ENCODE measurements at regions not wholly inside any gene's neighbourhood (a gene's known extent, or its start where the extent isn't known, plus 50 kb on each side); places are given as distances from the start of the nearest gene placed in this dataset.
"Not testable (repeated sequence)": the region's sequence is repeated elsewhere in the genome, so short reads cannot be mapped to it uniquely, and the experiment has no call there.

GRCh38 chr3:22691407-22691806 is 511.7 kb upstream of the UBE2E2 start:
- ATAC-seq (no peak), DNase-seq (ENCODE audit: low spot score in 2 of 2) (no peak)
- H3K4me1 Mint-ChIP-seq, result no peaks in the 10 kb centered on the region
- no peak overlapping the region for H3K27ac Mint-ChIP-seq
- H3K9me3 Mint-ChIP-seq, result peaks cover 8% of the 10 kb centered on the region
- no peak overlapping the region for H3K4me3 Mint-ChIP-seq
- no peaks in the 10 kb centered on the region for H3K36me3 Mint-ChIP-seq

- Mint-ChIP-seq H3K36me3 (no peaks in the 10 kb centered on the region), H3K4me3 (no peak overlapping the region), H3K27ac (no peak overlapping the region), H3K4me1 (no peaks in the 10 kb centered on the region), H3K9me3 (peaks cover 3% of the 10 kb centered on the region)
- ATAC-seq (no peak), DNase-seq (ENCODE audit: low spot score in 2 of 2) (no peak)
Observed at GRCh38 chr3:22691856-22692628, 511.1 kb upstream of the UBE2E2 start.

- Mint-ChIP-seq H3K9me3 (peaks cover 17% of the 10 kb centered on the region), H3K36me3 (no peaks in the 10 kb centered on the region), H3K27ac (no peak overlapping the region), H3K4me1 (no peaks in the 10 kb centered on the region), H3K4me3 (no peak overlapping the region)
- DNase-seq (ENCODE audit: low spot score in 2 of 2), result no peak
- ATAC-seq, result no peak
Observed at GRCh38 chr3:22700876-22701275, 502.3 kb upstream of the UBE2E2 start.

GRCh38 chr3:22704166-22704565 is 499.0 kb upstream of the UBE2E2 start:
- Mint-ChIP-seq H3K4me3 (no peak overlapping the region), H3K36me3 (no peaks in the 10 kb centered on the region), H3K9me3 (peaks cover 18% of the 10 kb centered on the region), H3K4me1 (no peaks in the 10 kb centered on the region), H3K27ac (no peak overlapping the region)
- ATAC-seq (no peak), DNase-seq (ENCODE audit: low spot score in 2 of 2) (no peak)

- no peak for DNase-seq (ENCODE audit: low spot score in 2 of 2)
- Mint-ChIP-seq H3K27ac (no peak overlapping the region), H3K9me3 (peaks cover 20% of the 10 kb centered on the region), H3K4me3 (no peak overlapping the region), H3K4me1 (no peaks in the 10 kb centered on the region), H3K36me3 (no peaks in the 10 kb centered on the region)
- no peak for ATAC-seq
Observed at GRCh38 chr3:22704571-22705354, 498.4 kb upstream of the UBE2E2 start.

GRCh38 chr3:22706922-22707321 is 496.2 kb upstream of the UBE2E2 start:
- peaks cover 21% of the 10 kb centered on the region for H3K9me3 Mint-ChIP-seq
- H3K27ac Mint-ChIP-seq; ATAC-seq; H3K4me1 Mint-ChIP-seq; H3K4me3 Mint-ChIP-seq; DNase-seq (ENCODE audit: low spot score in 2 of 2); H3K36me3 Mint-ChIP-seq: not testable (repeated sequence)

- Mint-ChIP-seq H3K27ac (no peak overlapping the region), H3K4me3 (no peak overlapping the region), H3K36me3 (no peaks in the 10 kb centered on the region), H3K9me3 (peaks cover 16% of the 10 kb centered on the region), H3K4me1 (no peaks in the 10 kb centered on the region)
- no peak for DNase-seq (ENCODE audit: low spot score in 2 of 2)
- no peak for ATAC-seq
Observed at GRCh38 chr3:22713936-22714335, 489.2 kb upstream of the UBE2E2 start.

- no peak for ATAC-seq
- no peak overlapping the region for H3K27ac Mint-ChIP-seq
- peaks cover 13% of the 10 kb centered on the region for H3K9me3 Mint-ChIP-seq
- DNase-seq (ENCODE audit: low spot score in 2 of 2), result no peak
- H3K36me3 Mint-ChIP-seq, result no peaks in the 10 kb centered on the region
- no peak overlapping the region for H3K4me3 Mint-ChIP-seq
- H3K4me1 Mint-ChIP-seq, result no peaks in the 10 kb centered on the region
Observed at GRCh38 chr3:22714749-22715148, 488.4 kb upstream of the UBE2E2 start.

GRCh38 chr3:22720596-22720995 is 482.5 kb upstream of the UBE2E2 start:
- no peaks in the 10 kb centered on the region for H3K36me3 Mint-ChIP-seq
- no peak overlapping the region for H3K4me3 Mint-ChIP-seq
- DNase-seq (ENCODE audit: low spot score in 2 of 2) (no peak), ATAC-seq (no peak)
- peaks cover 2% of the 10 kb centered on the region for H3K9me3 Mint-ChIP-seq
- H3K27ac Mint-ChIP-seq, result no peak overlapping the region
- H3K4me1 Mint-ChIP-seq, result no peaks in the 10 kb centered on the region

- Mint-ChIP-seq H3K36me3 (no peaks in the 10 kb centered on the region), H3K9me3 (peaks cover 4% of the 10 kb centered on the region)
Observed at GRCh38 chr3:22724420-22724819, 478.7 kb upstream of the UBE2E2 start.

GRCh38 chr3:22728406-22728805 is 474.7 kb upstream of the UBE2E2 start:
- H3K4me1 Mint-ChIP-seq, result no peaks in the 10 kb centered on the region
- H3K9me3 Mint-ChIP-seq, result peaks cover 12% of the 10 kb centered on the region
- no peak for ATAC-seq
- DNase-seq (ENCODE audit: low spot score in 2 of 2), result no peak
- H3K36me3 Mint-ChIP-seq, result no peaks in the 10 kb centered on the region
- H3K27ac Mint-ChIP-seq, result no peak overlapping the region
- no peak overlapping the region for H3K4me3 Mint-ChIP-seq

More at GRCh38 chr3:22724420-22724819, 478.7 kb upstream of the UBE2E2 start:
- ATAC-seq, result no peak
- H3K27ac Mint-ChIP-seq, result no peak overlapping the region
- no peak overlapping the region for H3K4me3 Mint-ChIP-seq
- no peaks in the 10 kb centered on the region for H3K4me1 Mint-ChIP-seq
- no peak for DNase-seq (ENCODE audit: low spot score in 2 of 2)

- no peak overlapping the region for H3K4me3 Mint-ChIP-seq
- no peaks in the 10 kb centered on the region for H3K36me3 Mint-ChIP-seq
- no peaks in the 10 kb centered on the region for H3K4me1 Mint-ChIP-seq
- no peak for ATAC-seq
- no peak overlapping the region for H3K27ac Mint-ChIP-seq
- no peak for DNase-seq (ENCODE audit: low spot score in 2 of 2)
- peaks cover 12% of the 10 kb centered on the region for H3K9me3 Mint-ChIP-seq
Observed at GRCh38 chr3:22729212-22729611, 473.9 kb upstream of the UBE2E2 start.

- Mint-ChIP-seq H3K9me3 (peaks cover 12% of the 10 kb centered on the region), H3K27ac (no peak overlapping the region), H3K36me3 (no peaks in the 10 kb centered on the region), H3K4me1 (no peaks in the 10 kb centered on the region), H3K4me3 (no peak overlapping the region)
- ATAC-seq (no peak), DNase-seq (ENCODE audit: low spot score in 2 of 2) (no peak)
Observed at GRCh38 chr3:22729981-22730380, 473.1 kb upstream of the UBE2E2 start.

GRCh38 chr3:22730701-22731100 is 472.4 kb upstream of the UBE2E2 start:
- H3K9me3 Mint-ChIP-seq, result peaks cover 12% of the 10 kb centered on the region
- H3K4me3 Mint-ChIP-seq, result no peak overlapping the region
- no peak for ATAC-seq
- no peaks in the 10 kb centered on the region for H3K36me3 Mint-ChIP-seq
- no peak overlapping the region for H3K27ac Mint-ChIP-seq
- H3K4me1 Mint-ChIP-seq, result no peaks in the 10 kb centered on the region
- DNase-seq (ENCODE audit: low spot score in 2 of 2), result no peak

GRCh38 chr3:22731901-22732300 is 471.2 kb upstream of the UBE2E2 start:
- H3K4me3 Mint-ChIP-seq, result no peak overlapping the region
- H3K4me1 Mint-ChIP-seq, result no peaks in the 10 kb centered on the region

GRCh38 chr3:22732641-22733040 is 470.5 kb upstream of the UBE2E2 start:
- Mint-ChIP-seq H3K9me3 (peaks cover 12% of the 10 kb centered on the region), H3K4me1 (no peaks in the 10 kb centered on the region), H3K4me3 (no peak overlapping the region), H3K27ac (no peak overlapping the region), H3K36me3 (no peaks in the 10 kb centered on the region)
- ATAC-seq (no peak), DNase-seq (ENCODE audit: low spot score in 2 of 2) (no peak)

More at GRCh38 chr3:22731901-22732300, 471.2 kb upstream of the UBE2E2 start:
- Mint-ChIP-seq H3K36me3 (no peaks in the 10 kb centered on the region), H3K27ac (no peak overlapping the region), H3K9me3 (peaks cover 12% of the 10 kb centered on the region)
- DNase-seq (ENCODE audit: low spot score in 2 of 2) (no peak), ATAC-seq (no peak)
